ENCODE measurements at regions not wholly inside any gene's neighbourhood (a gene's known extent, or its start where the extent isn't known, plus 50 kb on each side); places are given as distances from the start of the nearest gene placed in this dataset.

DNA sequence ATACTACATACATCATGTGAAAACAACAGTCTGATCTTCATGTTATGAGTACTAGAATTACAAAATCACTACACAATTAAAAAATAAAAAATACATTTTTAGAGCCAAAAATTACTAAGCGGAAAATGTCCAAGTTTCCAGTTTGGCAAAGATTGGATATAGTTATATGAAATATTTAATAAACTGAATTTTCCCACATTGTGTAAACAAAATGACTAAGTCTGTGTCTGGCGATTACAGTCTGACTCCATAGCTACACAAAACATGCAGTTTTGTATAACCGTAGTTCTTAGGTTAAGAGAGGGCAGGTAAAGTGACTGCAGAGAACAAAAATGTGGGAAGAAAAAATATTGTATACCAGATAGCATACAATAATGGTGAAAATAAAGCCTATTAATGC is 59.2 kb upstream of the TMEM47 start:
- Histone ChIP-seq H3K9ac (ENCODE audit: low read depth in 1 of 3, low read length in 3 of 3) (no peak overlapping the region), H3K27ac (ENCODE audit: low read depth, low read length) (no peak overlapping the region), H3K4me3 (ENCODE audit: low read length in 3 of 3) (no peak overlapping the region), H3K4me1 (ENCODE audit: control insufficient read depth in 3 of 3, insufficient read depth in 3 of 3, low read length in 3 of 3) (no peaks in the 10 kb centered on the region), H3K9me3 (ENCODE audit: control insufficient read depth in 3 of 3, low read length in 3 of 3) (no peaks in the 10 kb centered on the region), H3K27me3 (ENCODE audit: control insufficient read depth in 3 of 3, insufficient read depth in 3 of 3, low read length in 3 of 3) (no peaks in the 10 kb centered on the region), H3K36me3 (ENCODE audit: control insufficient read depth in 3 of 3, insufficient read depth in 3 of 3, low read length in 3 of 3) (no peaks in the 10 kb centered on the region)

DNA sequence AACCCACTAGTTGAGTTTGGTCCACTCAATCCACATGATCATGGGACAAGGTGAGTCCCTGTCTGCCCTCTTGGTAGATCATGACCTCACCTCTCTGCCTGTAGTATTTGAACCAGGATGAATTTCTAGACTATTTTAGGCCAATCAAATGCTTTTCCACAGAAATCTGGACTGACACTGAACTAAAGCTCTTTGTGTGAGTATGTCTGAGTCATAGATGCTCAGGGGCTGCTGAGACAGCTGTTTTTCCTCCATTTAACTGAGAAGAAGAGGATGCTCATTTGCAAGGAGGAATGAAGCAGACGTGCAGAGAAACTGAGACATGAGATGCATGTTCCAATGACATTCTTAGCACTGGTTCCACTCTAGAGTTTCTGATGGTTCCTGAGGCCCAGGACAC is 77.3 kb upstream of the TMEM47 start:
- Histone ChIP-seq H3K27me3 (ENCODE audit: control insufficient read depth in 3 of 3, insufficient read depth in 3 of 3, low read length in 3 of 3) (no peaks in the 10 kb centered on the region), H3K9me3 (ENCODE audit: control insufficient read depth in 3 of 3, low read length in 3 of 3) (no peaks in the 10 kb centered on the region), H3K4me1 (ENCODE audit: control insufficient read depth in 3 of 3, insufficient read depth in 3 of 3, low read length in 3 of 3) (no peaks in the 10 kb centered on the region), H3K9ac (ENCODE audit: low read depth in 1 of 3, low read length in 3 of 3) (no peak overlapping the region), H3K4me3 (ENCODE audit: low read length in 3 of 3) (no peak overlapping the region), H3K27ac (ENCODE audit: low read depth, low read length) (no peak overlapping the region), H3K36me3 (ENCODE audit: control insufficient read depth in 3 of 3, insufficient read depth in 3 of 3, low read length in 3 of 3) (no peaks in the 10 kb centered on the region)

DNA sequence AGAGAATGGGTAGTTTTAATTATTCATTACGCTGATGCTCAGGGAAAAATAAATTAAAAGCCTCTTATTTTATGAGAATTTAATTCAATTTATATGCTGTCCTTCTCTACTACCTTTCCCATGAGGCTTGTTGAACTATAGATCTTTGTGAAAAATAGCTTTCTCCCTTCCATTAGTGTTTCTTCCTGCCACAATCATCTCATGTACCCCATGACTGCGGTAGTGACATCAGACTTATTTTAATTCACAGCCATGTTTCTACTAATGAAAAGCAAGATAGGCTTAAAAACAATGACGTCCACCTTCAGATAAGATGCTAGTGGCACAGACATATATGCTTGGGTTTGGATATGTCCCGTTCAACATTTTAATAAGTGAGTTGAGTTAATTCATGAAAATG is 87.4 kb upstream of the TMEM47 start:
- no peaks in the 10 kb centered on the region for H3K4me1 ChIP-seq (ENCODE audit: control insufficient read depth in 3 of 3, insufficient read depth in 3 of 3, low read length in 3 of 3)
- no peak overlapping the region for H3K27ac ChIP-seq (ENCODE audit: low read depth, low read length)
- H3K9me3 ChIP-seq (ENCODE audit: control insufficient read depth in 3 of 3, low read length in 3 of 3): no peaks in the 10 kb centered on the region
- H3K36me3 ChIP-seq (ENCODE audit: control insufficient read depth in 3 of 3, insufficient read depth in 3 of 3, low read length in 3 of 3): no peaks in the 10 kb centered on the region
- H3K27me3 ChIP-seq (ENCODE audit: control insufficient read depth in 3 of 3, insufficient read depth in 3 of 3, low read length in 3 of 3): no peaks in the 10 kb centered on the region
- no peak overlapping the region for H3K4me3 ChIP-seq (ENCODE audit: low read length in 3 of 3)
- H3K9ac ChIP-seq (ENCODE audit: low read depth in 1 of 3, low read length in 3 of 3): no peak overlapping the region

DNA sequence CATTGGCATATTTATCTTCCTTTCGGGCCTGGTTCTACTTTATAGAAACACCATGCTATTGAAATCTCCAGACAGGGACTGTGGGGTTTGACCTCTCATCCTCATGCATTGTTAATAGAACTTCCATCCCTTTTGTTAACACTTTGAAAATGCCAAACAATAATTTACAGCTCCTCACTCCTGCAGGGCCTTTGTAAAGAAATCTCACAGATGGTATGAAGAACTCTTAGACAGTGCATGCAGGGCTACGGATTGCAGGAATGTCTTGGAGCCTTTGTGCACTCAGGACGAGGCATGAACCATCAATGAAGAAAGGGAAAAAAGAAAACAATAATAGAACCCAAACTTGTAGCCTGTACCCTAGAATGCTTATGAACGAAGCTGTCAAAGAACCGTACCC is 92.8 kb upstream of the TMEM47 start:
- H3K27me3 ChIP-seq (ENCODE audit: control insufficient read depth in 3 of 3, insufficient read depth in 3 of 3, low read length in 3 of 3): no peaks in the 10 kb centered on the region
- H3K9ac ChIP-seq (ENCODE audit: low read depth in 1 of 3, low read length in 3 of 3): no peak overlapping the region
- no peak overlapping the region for H3K27ac ChIP-seq (ENCODE audit: low read depth, low read length)
- H3K36me3 ChIP-seq (ENCODE audit: control insufficient read depth in 3 of 3, insufficient read depth in 3 of 3, low read length in 3 of 3): no peaks in the 10 kb centered on the region
- H3K4me1 ChIP-seq (ENCODE audit: control insufficient read depth in 3 of 3, insufficient read depth in 3 of 3, low read length in 3 of 3): no peaks in the 10 kb centered on the region
- no peaks in the 10 kb centered on the region for H3K9me3 ChIP-seq (ENCODE audit: control insufficient read depth in 3 of 3, low read length in 3 of 3)
- no peak overlapping the region for H3K4me3 ChIP-seq (ENCODE audit: low read length in 3 of 3)

DNA sequence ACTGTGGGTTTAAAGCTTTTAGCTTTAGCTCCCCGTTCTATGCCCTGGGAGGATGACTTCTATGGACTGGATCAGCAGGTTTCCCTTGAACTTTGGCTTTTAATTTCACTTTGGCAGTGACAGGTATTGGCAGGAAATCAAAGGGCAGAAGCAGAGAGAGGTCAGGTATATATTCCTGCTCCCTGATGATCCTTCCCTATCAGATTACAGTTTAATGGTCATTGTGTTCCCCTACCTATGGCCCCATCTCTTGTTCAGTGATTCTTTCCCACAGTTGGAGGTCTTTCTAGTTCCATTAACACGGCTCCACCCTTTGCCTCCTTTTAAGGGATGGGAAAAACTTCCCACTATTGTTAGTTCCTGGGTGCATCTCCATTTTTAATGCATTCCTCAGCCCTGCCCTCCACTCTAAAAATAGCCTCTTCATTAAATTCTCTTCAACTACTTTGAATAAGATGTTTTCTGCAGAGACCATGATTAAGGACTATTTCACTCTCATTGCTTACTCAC is 107.8 kb upstream of the TMEM47 start:
- H3K9ac ChIP-seq (ENCODE audit: low read depth in 1 of 3, low read length in 3 of 3): no peak overlapping the region

DNA sequence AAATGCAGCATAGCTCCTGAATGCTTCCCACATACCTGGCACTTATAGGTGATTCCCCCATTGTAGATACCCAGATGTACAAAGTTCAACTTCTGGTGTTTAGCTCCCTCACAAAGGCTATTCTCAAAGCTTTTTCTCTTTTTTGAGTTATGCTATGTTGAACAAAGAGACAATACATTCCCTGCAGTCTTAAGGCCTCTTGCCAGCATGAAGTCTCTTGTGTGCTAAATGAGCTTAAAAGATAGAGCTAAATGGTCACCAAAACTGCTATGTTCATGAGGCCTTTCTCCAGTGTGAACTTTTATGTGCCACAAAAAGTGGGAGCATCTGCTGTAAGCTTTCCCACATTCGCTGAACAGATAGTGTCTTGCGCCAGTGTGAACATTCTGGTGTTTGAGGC is 111.2 kb upstream of the TMEM47 start:
- no peaks in the 10 kb centered on the region for H3K4me1 ChIP-seq (ENCODE audit: control insufficient read depth in 3 of 3, insufficient read depth in 3 of 3, low read length in 3 of 3)
- H3K4me3 ChIP-seq (ENCODE audit: low read length in 3 of 3): no peak overlapping the region
- no peak overlapping the region for H3K27ac ChIP-seq (ENCODE audit: low read depth, low read length)

More for the DNA sequence above, 107.8 kb upstream of the TMEM47 start:
- no peaks in the 10 kb centered on the region for H3K36me3 ChIP-seq (ENCODE audit: control insufficient read depth in 3 of 3, insufficient read depth in 3 of 3, low read length in 3 of 3)
- H3K27ac ChIP-seq (ENCODE audit: low read depth, low read length): no peak overlapping the region
- no peak overlapping the region for H3K4me3 ChIP-seq (ENCODE audit: low read length in 3 of 3)
- no peaks in the 10 kb centered on the region for H3K9me3 ChIP-seq (ENCODE audit: control insufficient read depth in 3 of 3, low read length in 3 of 3)
- no peaks in the 10 kb centered on the region for H3K27me3 ChIP-seq (ENCODE audit: control insufficient read depth in 3 of 3, insufficient read depth in 3 of 3, low read length in 3 of 3)
- no peaks in the 10 kb centered on the region for H3K4me1 ChIP-seq (ENCODE audit: control insufficient read depth in 3 of 3, insufficient read depth in 3 of 3, low read length in 3 of 3)

DNA sequence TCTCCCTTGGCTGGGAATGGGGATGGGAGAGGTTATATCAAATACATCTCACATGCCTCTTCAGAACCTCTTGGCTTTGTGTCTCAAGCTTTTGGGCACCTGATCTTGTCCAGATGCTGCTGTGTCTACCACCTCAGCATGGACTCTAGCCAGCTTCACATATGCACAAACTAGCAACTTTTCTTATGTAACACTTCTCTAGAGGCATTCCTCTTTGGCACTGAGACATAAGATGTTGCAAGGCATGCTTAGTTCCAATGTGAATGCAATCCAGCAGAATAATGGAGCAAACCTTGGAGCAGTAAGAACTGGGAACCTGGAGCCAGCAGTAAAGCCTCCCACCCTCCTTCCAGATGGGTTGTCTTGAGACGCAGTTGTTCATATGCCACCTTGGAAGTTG is 113.4 kb upstream of the TMEM47 start:
- Histone ChIP-seq H3K4me1 (ENCODE audit: control insufficient read depth in 3 of 3, insufficient read depth in 3 of 3, low read length in 3 of 3) (no peaks in the 10 kb centered on the region), H3K27me3 (ENCODE audit: control insufficient read depth in 3 of 3, insufficient read depth in 3 of 3, low read length in 3 of 3) (no peaks in the 10 kb centered on the region), H3K9me3 (ENCODE audit: control insufficient read depth in 3 of 3, low read length in 3 of 3) (no peaks in the 10 kb centered on the region), H3K9ac (ENCODE audit: low read depth in 1 of 3, low read length in 3 of 3) (no peak overlapping the region), H3K4me3 (ENCODE audit: low read length in 3 of 3) (no peak overlapping the region), H3K36me3 (ENCODE audit: control insufficient read depth in 3 of 3, insufficient read depth in 3 of 3, low read length in 3 of 3) (no peaks in the 10 kb centered on the region), H3K27ac (ENCODE audit: low read depth, low read length) (no peak overlapping the region)

More for the DNA sequence above, 111.2 kb upstream of the TMEM47 start:
- Histone ChIP-seq H3K27me3 (ENCODE audit: control insufficient read depth in 3 of 3, insufficient read depth in 3 of 3, low read length in 3 of 3) (no peaks in the 10 kb centered on the region), H3K9me3 (ENCODE audit: control insufficient read depth in 3 of 3, low read length in 3 of 3) (no peaks in the 10 kb centered on the region), H3K9ac (ENCODE audit: low read depth in 1 of 3, low read length in 3 of 3) (no peak overlapping the region), H3K36me3 (ENCODE audit: control insufficient read depth in 3 of 3, insufficient read depth in 3 of 3, low read length in 3 of 3) (no peaks in the 10 kb centered on the region)

DNA sequence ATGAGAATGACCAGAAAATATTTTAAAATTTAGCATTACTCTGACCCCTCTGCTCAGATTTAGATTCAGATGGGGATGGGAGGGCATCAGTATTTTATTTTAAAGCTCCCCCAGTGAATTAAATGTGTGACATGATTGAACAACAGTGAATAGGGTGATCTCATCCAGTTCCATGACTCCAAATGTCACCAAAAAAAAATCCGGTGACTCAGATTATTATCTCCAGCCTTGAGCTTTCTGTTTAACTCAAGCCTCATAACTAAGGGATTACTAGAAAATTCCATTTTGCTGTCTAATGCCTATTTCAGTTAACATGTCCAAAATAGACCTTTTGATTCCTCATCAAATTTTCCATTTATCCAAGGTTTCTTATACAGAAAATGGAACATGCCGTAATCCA is 121.8 kb upstream of the TMEM47 start:
- no peaks in the 10 kb centered on the region for H3K36me3 ChIP-seq (ENCODE audit: control insufficient read depth in 3 of 3, insufficient read depth in 3 of 3, low read length in 3 of 3)
- no peaks in the 10 kb centered on the region for H3K27me3 ChIP-seq (ENCODE audit: control insufficient read depth in 3 of 3, insufficient read depth in 3 of 3, low read length in 3 of 3)
- H3K27ac ChIP-seq (ENCODE audit: low read depth, low read length): no peak overlapping the region
- H3K9ac ChIP-seq (ENCODE audit: low read depth in 1 of 3, low read length in 3 of 3): no peak overlapping the region
- H3K4me3 ChIP-seq (ENCODE audit: low read length in 3 of 3): no peak overlapping the region
- no peaks in the 10 kb centered on the region for H3K4me1 ChIP-seq (ENCODE audit: control insufficient read depth in 3 of 3, insufficient read depth in 3 of 3, low read length in 3 of 3)
- no peaks in the 10 kb centered on the region for H3K9me3 ChIP-seq (ENCODE audit: control insufficient read depth in 3 of 3, low read length in 3 of 3)

DNA sequence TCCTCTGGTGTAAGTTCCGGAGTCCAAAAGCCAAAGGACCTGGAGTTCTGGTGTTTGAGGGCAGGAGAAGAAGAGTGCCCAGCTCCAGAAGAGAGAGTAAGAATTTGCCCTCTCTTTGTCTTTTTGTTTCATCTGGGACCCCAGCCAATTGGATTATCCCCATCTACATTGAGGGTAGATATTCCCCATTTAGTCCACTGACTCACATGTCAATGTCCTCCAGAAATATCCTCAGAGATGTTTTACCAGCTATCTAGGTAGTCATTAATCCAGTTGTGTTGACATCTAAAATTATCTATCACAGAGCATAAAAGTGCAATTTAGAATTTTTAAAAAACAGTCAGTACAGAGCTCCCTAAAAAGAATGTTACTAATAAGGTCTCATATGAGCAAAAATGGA is 132.9 kb upstream of the TMEM47 start:
- Histone ChIP-seq H3K4me1 (ENCODE audit: control insufficient read depth in 3 of 3, insufficient read depth in 3 of 3, low read length in 3 of 3) (no peaks in the 10 kb centered on the region), H3K36me3 (ENCODE audit: control insufficient read depth in 3 of 3, insufficient read depth in 3 of 3, low read length in 3 of 3) (no peaks in the 10 kb centered on the region), H3K9me3 (ENCODE audit: control insufficient read depth in 3 of 3, low read length in 3 of 3) (no peaks in the 10 kb centered on the region), H3K9ac (ENCODE audit: low read depth in 1 of 3, low read length in 3 of 3) (no peak overlapping the region), H3K27me3 (ENCODE audit: control insufficient read depth in 3 of 3, insufficient read depth in 3 of 3, low read length in 3 of 3) (no peaks in the 10 kb centered on the region), H3K27ac (ENCODE audit: low read depth, low read length) (no peak overlapping the region), H3K4me3 (ENCODE audit: low read length in 3 of 3) (no peak overlapping the region)

DNA sequence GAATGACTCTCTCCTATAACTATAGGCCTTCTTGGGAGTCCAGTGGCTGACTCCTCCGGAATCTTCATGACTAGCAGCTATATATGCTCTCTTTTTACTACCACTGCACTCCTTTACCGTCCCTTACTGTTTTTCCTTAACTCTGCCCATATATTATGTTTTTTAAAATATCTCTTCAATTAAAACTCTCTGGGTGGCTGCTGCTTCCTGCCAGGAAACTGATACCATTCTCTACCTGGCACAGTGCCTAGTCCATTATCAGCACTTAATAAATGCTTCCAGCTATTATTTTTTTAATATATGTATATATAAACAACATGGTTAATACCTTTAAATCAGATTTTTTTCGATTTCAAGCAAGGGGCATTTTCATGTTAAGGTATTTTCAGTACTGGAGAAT is 136.6 kb upstream of the FAM47B start:
- H3K4me1 ChIP-seq (ENCODE audit: control insufficient read depth in 3 of 3, insufficient read depth in 3 of 3, low read length in 3 of 3): no peaks in the 10 kb centered on the region
- no peaks in the 10 kb centered on the region for H3K27me3 ChIP-seq (ENCODE audit: control insufficient read depth in 3 of 3, insufficient read depth in 3 of 3, low read length in 3 of 3)

DNA sequence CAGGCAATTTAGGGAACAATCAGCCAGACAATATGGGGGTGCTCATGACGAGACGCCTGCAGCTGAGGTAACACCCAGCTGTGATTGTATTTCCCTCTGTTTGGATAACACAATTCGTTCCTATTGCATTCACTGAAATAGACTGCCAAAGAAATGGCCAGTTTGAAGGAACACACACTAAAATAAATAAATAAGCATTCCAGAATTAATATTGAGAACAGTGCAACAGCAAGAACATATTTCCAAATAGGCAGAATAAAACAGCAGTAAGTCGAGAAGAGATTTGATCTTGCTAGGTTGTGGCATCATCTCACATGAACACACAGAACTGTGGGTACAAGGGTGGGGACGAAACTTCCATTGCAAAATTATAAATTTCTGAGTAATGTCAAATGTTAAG is 133.5 kb upstream of the FAM47B start:
- H3K27me3 ChIP-seq (ENCODE audit: control insufficient read depth in 3 of 3, insufficient read depth in 3 of 3, low read length in 3 of 3): no peaks in the 10 kb centered on the region
- no peak overlapping the region for H3K9ac ChIP-seq (ENCODE audit: low read depth in 1 of 3, low read length in 3 of 3)
- H3K9me3 ChIP-seq (ENCODE audit: control insufficient read depth in 3 of 3, low read length in 3 of 3): no peaks in the 10 kb centered on the region
- no peaks in the 10 kb centered on the region for H3K4me1 ChIP-seq (ENCODE audit: control insufficient read depth in 3 of 3, insufficient read depth in 3 of 3, low read length in 3 of 3)
- H3K4me3 ChIP-seq (ENCODE audit: low read length in 3 of 3): no peak overlapping the region
- H3K36me3 ChIP-seq (ENCODE audit: control insufficient read depth in 3 of 3, insufficient read depth in 3 of 3, low read length in 3 of 3): no peaks in the 10 kb centered on the region
- H3K27ac ChIP-seq (ENCODE audit: low read depth, low read length): no peak overlapping the region

More for the DNA sequence above, 136.6 kb upstream of the FAM47B start:
- Histone ChIP-seq H3K9me3 (ENCODE audit: control insufficient read depth in 3 of 3, low read length in 3 of 3) (no peaks in the 10 kb centered on the region), H3K9ac (ENCODE audit: low read depth in 1 of 3, low read length in 3 of 3) (no peak overlapping the region), H3K27ac (ENCODE audit: low read depth, low read length) (no peak overlapping the region), H3K36me3 (ENCODE audit: control insufficient read depth in 3 of 3, insufficient read depth in 3 of 3, low read length in 3 of 3) (no peaks in the 10 kb centered on the region), H3K4me3 (ENCODE audit: low read length in 3 of 3) (no peak overlapping the region)
